Renal cortical epithelial cell (primary cell): ENCODE measurements at regions not wholly inside any gene's neighbourhood (a gene's known extent, or its start where the extent isn't known, plus 50 kb on each side); places are given as distances from the start of the nearest gene placed in this dataset.

ENCODE experiments used
- DNase-seq: peaks from one replicate; pipeline ENCODE4 v3.0.0-alpha.2; 2011; ENCODE audit warnings: low read depth

GRCh38 chr2:4255491-4255890 is 552.1 kb downstream of the DCDC2C start:
- no peak for DNase-seq

GRCh38 chr2:4256351-4256750 is 553.0 kb downstream of the DCDC2C start:
- no peak for DNase-seq

DNA sequence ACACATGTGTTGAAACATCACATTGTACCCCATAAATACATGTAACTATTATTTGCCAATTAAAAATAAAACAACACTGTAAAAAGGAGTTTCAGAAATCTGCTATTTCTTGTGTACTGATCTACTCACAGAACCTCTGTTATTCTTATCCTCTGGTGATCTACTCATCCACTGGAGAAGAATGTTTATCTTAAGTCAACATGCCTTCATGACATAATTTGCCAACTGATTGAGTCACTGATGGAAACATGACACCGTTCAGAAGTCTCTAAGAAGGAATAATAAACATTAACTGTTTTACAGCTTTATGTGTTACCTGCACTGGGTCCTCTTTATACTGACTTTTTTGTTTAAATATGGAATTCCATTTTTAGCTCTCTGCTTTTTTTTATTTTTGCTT is 555.2 kb downstream of the DCDC2C start:
- no peak for DNase-seq

DNA sequence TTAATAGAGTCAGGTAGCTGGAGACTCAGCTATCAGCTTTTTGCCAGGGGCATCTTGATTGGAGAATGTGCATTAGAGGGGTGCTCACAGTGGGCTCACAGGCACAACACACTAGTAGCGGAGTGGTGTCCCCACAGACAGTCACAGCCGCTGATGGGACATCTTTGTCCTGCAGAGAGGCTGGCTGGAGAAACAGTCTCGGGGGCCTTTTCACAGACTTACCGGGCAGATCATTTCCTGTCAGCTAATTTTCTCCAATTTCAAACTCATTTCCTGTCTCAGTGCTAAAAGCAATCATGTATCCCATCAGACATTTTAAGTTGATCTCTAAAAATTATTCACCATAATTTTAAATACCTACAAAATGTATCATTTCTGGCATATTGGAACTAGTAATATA is 562.6 kb downstream of the DCDC2C start:
- DNase-seq = no peak

- no peak for DNase-seq
Observed at GRCh38 chr2:4269885-4270284, 566.5 kb downstream of the DCDC2C start.

GRCh38 chr2:4272261-4272858 is 569.0 kb downstream of the DCDC2C start:
- no peak for DNase-seq

DNA sequence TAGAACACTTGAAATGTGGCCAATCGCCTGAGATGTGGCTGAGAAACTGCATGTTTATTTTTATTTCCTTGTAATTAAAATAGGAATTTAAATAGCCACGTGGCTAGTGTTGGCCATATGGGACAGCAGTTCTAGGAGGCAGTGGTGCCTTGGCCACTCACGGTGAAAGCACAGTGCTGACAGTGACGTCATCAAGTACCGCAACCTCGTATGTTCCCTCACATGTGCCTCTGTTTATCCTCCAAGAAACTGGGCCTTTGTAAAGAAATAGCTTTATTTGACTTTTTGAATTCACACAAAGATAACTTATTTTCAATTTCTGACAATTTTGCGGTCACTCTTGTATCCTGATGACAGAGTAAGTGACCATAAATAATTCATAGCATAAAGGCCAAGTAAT is 575.0 kb downstream of the DCDC2C start:
- DNase-seq = no peak

GRCh38 chr2:4279431-4279830 is 576.1 kb downstream of the DCDC2C start:
- no peak for DNase-seq

DNA sequence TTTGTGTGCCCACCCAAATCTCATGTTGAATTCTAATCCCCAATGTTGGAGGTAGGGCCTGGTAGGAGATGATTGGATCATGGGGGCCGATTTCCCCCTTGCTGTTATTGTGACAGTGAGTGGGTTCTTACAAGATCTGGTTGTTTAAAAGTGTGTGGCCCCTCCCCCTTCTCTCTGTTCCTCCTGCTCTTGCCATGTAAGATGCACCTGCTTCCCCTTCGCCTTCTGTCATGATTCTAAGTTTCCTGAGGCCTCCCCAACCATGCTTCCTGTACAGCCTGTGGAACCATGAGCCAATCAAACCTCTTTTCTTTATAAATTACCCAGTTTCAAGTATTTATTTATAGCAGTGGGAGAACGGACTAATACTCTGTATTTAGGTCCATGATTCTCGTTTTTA is 588.1 kb downstream of the DCDC2C start:
- no peak for DNase-seq

GRCh38 chr2:4295680-4296079 is 592.3 kb downstream of the DCDC2C start:
- no peak for DNase-seq

DNA sequence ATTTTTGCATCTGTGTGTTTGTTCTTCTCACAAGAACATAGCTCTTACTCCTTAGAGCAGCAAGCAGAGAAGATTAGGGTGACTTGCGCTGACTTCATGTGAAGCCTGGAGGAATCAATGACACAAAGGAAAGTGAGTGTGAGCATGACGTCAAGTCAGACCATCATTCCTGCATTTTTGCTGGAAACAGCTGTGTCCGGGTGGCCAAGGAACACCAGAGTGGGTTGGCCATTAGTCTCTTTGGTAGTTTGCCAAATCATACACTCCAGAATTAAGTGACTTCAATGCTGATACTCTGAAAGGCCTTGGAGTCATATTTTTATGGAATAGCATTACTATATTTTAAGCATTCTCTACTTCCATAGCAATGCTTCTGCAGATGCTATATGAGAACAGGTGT is 597.2 kb downstream of the DCDC2C start:
- DNase-seq = no peak

DNA sequence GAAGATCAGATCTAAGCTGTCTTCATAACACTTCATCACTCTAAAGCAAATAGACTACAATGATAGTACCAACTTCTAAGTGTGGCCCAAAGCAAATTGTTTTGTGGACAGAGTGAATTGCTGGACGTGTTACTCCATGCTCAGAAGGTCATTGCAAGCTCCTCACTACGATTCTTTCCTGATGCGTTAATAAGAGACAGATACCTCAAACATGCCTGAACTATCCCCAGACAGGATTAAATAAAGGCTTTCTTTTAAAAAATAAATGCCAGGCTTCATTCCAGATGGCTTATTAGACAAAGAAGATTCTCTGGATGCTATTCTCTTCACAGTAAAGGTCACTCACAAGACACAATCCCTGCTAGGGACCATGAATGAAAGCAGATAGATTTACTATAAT is 621.2 kb downstream of the DCDC2C start:
- no peak for DNase-seq

- DNase-seq = no peak
Observed at GRCh38 chr2:4336864-4337263, 633.5 kb downstream of the DCDC2C start.

DNA sequence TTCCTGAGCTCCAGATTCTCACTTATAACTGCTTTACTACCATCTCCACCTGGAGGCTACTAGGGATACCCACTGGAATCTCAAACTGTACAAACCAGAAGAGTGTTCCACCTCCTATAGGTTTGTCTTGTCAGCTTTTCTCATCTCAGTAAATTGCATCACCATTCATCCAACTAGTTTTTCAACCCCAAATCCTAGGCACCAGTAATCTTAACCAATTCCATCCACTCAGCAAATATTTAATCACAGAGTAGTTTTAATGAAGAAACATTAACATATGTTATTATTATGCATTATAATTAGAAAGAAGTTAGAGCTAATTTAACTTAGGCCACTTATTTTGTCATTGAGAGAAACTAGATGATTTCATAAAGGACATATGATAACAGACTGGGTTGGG is 635.0 kb downstream of the DCDC2C start:
- DNase-seq = no peak

DNA sequence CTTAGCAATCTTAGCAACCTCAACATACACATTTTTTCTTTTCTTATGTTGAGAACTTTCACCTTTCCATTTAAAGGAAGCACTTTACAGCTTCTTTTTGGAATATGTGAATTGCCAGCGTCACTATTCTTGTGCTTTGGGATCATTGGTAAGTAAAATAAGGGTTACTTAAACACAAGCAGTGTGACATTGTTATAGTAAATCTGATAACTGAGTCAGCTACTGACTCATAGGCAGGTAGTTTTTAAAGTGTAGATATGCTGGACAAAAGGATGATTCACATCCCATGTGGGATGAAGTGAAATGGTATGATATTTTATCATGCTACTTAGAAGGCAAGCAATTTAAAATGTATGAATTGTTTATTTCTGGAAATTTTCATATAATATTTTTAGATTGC is 637.2 kb downstream of the DCDC2C start:
- no peak for DNase-seq

DNA sequence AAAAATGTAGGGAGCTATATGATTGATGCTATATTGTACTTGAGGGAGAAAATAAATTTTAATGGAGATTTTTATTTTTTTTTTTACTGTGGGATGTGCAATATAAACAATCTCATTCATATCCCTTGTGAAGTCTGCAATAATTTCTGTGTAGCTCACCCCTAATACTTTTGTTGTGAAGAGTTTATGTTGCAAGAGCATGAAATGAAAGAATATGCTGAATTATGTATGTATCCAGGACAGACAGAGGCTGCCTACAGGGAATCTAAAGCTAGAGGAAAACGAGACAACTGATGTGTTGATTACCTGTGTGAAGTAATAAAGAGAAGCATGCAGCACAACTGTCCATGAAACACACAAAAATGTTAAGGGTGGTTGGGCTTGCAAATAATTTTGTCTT is 643.3 kb downstream of the DCDC2C start:
- no peak for DNase-seq

DNA sequence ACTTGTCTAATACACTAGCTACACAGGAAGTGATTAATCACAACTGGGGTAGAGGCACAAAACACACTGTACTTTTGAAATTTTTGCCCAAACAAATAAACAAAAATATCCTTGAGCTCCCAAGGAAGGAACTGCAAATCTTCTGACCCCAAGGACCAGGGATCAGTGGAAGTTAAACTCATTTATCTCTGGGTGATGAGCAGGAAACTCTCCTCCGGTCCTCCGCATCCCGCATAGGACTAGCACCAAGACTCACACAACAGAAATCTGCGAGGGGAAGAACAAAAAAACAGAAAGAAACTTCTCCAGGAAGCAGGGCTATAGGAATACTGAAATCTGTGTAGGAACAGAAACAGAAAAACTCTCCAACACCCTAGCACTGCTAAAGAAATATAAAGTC is 650.3 kb downstream of the DCDC2C start:
- DNase-seq = no peak

DNA sequence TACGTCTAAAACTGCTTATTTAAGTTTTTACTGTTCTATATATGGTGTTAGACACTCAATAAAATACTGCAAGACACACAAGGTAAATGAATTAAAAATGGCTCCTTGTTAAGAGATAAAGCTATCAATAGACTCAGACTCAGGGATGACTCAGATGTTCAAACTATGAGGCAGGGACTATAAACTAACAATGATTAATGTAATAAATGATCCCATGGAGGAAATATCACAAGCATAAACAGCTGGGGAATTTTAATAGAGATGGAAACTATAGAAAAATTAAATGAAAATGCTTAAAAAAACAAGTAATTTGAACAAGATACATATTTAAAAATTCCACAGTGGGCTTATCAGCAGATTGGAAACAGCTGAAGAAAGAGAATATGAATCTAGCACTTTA is 650.8 kb downstream of the DCDC2C start:
- no peak for DNase-seq

GRCh38 chr2:4354678-4355077 is 651.3 kb downstream of the DCDC2C start:
- no peak for DNase-seq

DNA sequence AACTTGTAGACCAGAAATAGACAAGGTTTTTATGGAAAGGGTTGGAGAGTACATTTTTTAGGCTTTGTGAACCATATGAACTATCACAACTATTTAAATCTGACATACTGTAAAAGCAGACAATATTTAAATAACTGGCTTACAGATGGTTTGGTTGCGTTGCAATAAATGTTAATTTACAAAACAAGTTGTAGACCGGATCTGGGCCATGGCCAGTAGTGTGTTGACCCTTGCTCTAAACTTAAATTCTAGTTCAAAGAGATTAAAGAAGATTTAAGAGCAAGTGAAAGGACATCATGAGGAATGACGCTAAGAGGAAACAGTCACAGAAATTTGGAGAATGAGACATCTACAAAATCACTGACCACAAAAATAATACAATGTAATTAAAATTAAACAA is 652.7 kb downstream of the DCDC2C start:
- no peak for DNase-seq

- no peak for DNase-seq
Observed at GRCh38 chr2:4356541-4356940, 653.2 kb downstream of the DCDC2C start.

GRCh38 chr2:4357121-4357520 is 653.7 kb downstream of the DCDC2C start:
- DNase-seq = no peak

DNA sequence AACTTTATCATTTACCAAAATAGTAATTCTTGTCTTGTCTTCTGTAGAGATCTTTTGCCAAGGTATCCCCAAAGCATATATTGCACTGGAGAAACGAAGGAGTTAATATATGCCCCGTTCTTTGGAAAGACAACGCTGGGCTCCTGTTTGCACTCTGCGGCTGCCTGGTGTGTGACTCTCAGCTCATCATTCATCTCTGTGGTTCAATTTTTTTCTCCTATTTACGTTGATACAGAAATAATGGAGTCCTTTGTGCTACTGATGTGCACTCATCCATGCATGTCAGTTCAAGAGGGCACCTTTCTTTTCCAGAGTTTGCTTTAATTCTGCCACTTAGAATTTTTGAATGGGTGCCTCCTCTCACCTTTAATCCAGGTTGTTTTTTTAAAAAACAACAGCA is 655.5 kb downstream of the DCDC2C start:
- no peak for DNase-seq

DNA sequence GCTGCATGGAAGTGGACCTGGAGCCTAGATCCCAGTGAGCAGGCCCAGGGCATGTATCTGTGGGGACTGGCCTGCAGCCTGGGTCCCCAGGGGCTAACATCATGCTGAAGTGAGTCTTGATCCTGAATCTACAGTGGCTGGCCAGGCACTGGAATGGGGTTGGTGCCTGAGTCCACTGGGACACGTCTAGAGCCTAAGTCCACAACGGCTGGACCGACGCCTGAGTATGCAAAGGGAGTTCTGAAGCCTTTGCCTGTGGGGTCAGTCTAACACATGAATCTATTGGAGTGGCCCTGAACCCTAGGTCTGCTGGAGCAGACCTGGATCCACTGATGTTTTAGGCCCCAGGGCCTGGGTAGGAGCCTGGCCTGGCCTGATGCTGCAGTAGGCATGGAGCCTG is 665.5 kb downstream of the DCDC2C start:
- DNase-seq = no peak
